ENCODE measurements at regions not wholly inside any gene's neighbourhood (a gene's known extent, or its start where the extent isn't known, plus 50 kb on each side); places are given as distances from the start of the nearest gene placed in this dataset.

DNA sequence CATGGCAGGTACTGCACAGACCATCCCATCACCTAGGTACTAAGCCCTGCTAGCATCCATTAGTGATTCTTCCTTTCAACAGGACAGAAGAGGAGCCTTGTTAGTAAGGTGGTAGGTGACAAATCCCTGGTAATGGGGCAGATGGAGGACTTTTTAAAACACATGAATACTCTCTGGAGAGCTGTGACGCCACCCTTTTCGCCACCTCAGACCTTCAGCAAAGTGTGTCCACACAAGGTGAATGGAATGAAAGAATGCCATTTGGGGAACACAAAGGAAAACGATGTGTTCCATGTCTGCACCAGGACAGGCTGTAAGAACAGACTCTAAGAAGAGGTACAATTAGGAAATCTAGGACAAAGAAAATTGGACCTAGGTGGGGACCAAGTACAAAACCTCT lies 110.5 kb upstream of the CARMIL1 start:
- DNase-seq (ENCODE audit: low read depth): no peak
- no peak for TF ChIP-seq CTCF (IDR thresholded peaks at IDR 0.05; ENCODE audit: low read length, missing control alignments)

GRCh38 chr6:25169553-25169952 lies 109.6 kb upstream of the CARMIL1 start:
- no peak overlapping the region for H3K4me3 ChIP-seq (replicated peaks; ENCODE audit: low read depth, low read length)
- no peak for DNase-seq (ENCODE audit: low read depth)
- TF ChIP-seq CTCF (IDR thresholded peaks at IDR 0.05; ENCODE audit: low read length, missing control alignments): no peak

More for the DNA sequence above, 110.5 kb upstream of the CARMIL1 start:
- H3K4me3 ChIP-seq (replicated peaks; ENCODE audit: low read depth, low read length): no peak overlapping the region

DNA sequence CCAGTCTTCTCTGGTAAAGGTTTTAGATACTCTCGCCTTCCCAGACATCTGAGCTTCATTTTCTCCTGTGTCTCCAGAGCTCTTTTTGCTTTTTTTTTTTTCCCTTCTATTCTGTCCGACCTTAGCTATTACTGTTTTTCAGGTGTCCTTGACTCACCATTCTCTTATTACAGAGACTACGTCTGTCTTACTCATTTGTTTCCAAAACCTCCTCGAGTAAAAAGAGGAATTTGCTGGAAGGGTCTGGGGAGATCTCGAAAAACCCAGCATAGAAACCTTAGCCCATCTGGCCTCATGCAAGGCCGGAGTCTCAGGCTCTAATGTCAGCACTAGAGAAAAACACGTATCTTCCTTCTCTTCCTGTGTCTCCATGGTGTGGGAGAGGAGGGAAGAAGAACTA lies 109.2 kb upstream of the CARMIL1 start:
- DNase-seq (ENCODE audit: low read depth): no peak
- H3K4me3 ChIP-seq (replicated peaks; ENCODE audit: low read depth, low read length): no peak overlapping the region
- TF ChIP-seq CTCF (IDR thresholded peaks at IDR 0.05; ENCODE audit: low read length, missing control alignments): no peak

GRCh38 chr6:25170640-25171039 lies 108.5 kb upstream of the CARMIL1 start:
- no peak overlapping the region for H3K4me3 ChIP-seq (replicated peaks; ENCODE audit: low read depth, low read length)
- no peak for DNase-seq (ENCODE audit: low read depth)
- no peak for TF ChIP-seq CTCF (IDR thresholded peaks at IDR 0.05; ENCODE audit: low read length, missing control alignments)

GRCh38 chr6:25171301-25171700 lies 107.9 kb upstream of the CARMIL1 start:
- no peak for DNase-seq (ENCODE audit: low read depth)
- no peak for TF ChIP-seq CTCF (IDR thresholded peaks at IDR 0.05; ENCODE audit: low read length, missing control alignments)
- no peak overlapping the region for H3K4me3 ChIP-seq (replicated peaks; ENCODE audit: low read depth, low read length)

GRCh38 chr6:25172819-25173218 lies 106.4 kb upstream of the CARMIL1 start:
- TF ChIP-seq CTCF (IDR thresholded peaks at IDR 0.05; ENCODE audit: low read length, missing control alignments): no peak
- no peak overlapping the region for H3K4me3 ChIP-seq (replicated peaks; ENCODE audit: low read depth, low read length)
- DNase-seq (ENCODE audit: low read depth): peak; percentile 93

- DNase-seq (ENCODE audit: low read depth): no peak
- H3K4me3 ChIP-seq (replicated peaks; ENCODE audit: low read depth, low read length): no peak overlapping the region
- no peak for TF ChIP-seq CTCF (IDR thresholded peaks at IDR 0.05; ENCODE audit: low read length, missing control alignments)
Measured at GRCh38 chr6:25173246-25173645, 105.9 kb upstream of the CARMIL1 start.
